SK-MEL-5 (cell line): ENCODE measurements at regions not wholly inside any gene's neighbourhood (a gene's known extent, or its start where the extent isn't known, plus 50 kb on each side); places are given as distances from the start of the nearest gene placed in this dataset.
"Not testable (repeated sequence)": the region's sequence is repeated elsewhere in the genome, so short reads cannot be mapped to it uniquely, and the experiment has no call there.

Experiments
- DNase-seq: peaks from one replicate; pipeline ENCODE4 v3.0.0-alpha.2; 2016; ENCODE audit warnings: low read depth, low spot score
- in situ Hi-C: cut with HindIII; loops from 2 replicates; pipeline ENCODE4 v1.10.0; 2016; ENCODE audit warnings: low sequenced_read_pairs, high pct_unique_total_duplicates, low pct_unique_long_range_greater_than_20kb

- in situ Hi-C loops = no loop called here
- DNase-seq = no peak
Measured at GRCh38 chr7:51824050-51824449, 507.4 kb upstream of the COBL start.

DNA sequence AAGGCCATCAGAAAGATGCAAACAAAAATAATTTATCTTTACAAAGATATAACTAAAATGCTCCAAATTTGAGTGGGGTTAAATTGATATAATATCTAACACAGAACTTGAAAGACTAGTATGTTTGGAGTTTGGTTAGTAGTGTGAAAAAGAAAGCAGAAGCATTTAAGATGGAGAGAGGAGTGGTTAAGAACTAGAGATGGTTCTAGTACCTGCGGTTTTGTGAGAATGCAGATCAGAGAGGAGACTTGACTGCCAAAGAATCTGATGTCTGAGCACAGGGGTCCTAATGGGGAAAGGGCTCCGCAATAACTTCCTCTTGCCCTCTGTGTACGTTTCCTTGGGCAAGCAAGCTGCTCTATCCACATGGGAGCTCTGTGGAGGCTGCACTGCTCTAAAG is 506.8 kb upstream of the COBL start:
- DNase-seq = no peak
- in situ Hi-C loops = no loop called here

- in situ Hi-C loops = no loop called here
Measured at GRCh38 chr7:51817694-51818225, 501.2 kb upstream of the COBL start.

DNA sequence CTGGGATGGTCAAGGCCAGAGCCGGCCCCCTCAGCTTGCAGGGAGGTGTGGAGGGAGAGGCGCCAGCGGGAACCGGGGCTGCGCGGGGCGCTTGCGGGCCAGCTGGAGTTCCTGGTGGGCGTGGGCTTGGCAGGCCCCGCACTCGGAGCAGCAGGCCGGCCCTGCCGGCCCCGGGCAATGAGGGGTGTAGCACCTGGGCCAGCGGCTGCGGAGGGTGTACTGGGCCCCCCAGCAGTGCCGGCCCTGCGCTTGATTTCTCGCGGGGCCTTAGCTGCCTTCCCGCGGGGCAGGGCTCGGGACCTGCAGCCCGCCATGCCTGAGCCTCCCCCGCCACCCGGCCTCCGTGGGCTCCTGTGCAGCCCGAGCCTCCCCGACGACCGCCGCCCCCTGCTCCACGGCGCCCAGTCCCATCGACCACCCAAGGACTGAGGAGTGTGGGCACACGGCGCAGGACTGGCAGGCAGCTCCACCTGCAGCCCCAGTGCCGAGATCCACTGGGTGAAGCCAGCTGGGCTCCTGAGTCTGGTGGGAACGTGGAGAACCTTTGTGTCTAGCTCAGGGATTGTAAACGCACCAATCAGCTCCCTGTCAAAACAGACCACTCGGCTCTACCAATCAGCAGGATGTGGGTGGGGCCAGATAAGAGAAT is 489.3 kb upstream of the COBL start:
- DNase-seq, in situ Hi-C loops: not testable (repeated sequence)

More at GRCh38 chr7:51817694-51818225, 501.2 kb upstream of the COBL start:
- DNase-seq = no peak

- DNase-seq = no peak
- in situ Hi-C loops = no loop called here
Measured at GRCh38 chr7:51802718-51803117, 486.1 kb upstream of the COBL start.

- DNase-seq = no peak
- in situ Hi-C loops = no loop called here
Measured at GRCh38 chr7:51797371-51797770, 480.8 kb upstream of the COBL start.

DNA sequence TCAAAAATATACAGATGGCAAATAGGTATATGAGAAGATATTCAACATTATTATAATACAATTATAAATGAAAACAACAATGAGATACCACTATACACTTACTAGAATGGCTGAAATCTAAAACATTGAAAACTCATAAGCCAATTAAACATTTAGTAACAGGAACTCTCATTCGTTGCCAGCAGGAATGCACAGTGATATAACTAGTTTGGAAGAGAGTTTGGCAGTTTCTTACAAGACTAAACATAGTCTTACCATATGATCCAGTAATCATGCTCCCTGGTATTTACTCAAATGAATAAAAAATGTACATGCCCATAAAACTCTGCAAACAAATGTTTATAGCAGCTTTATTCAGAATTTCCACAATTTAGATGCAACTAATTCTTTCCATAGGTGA is 476.2 kb upstream of the COBL start:
- no peak for DNase-seq
- in situ Hi-C loops = no loop called here

DNA sequence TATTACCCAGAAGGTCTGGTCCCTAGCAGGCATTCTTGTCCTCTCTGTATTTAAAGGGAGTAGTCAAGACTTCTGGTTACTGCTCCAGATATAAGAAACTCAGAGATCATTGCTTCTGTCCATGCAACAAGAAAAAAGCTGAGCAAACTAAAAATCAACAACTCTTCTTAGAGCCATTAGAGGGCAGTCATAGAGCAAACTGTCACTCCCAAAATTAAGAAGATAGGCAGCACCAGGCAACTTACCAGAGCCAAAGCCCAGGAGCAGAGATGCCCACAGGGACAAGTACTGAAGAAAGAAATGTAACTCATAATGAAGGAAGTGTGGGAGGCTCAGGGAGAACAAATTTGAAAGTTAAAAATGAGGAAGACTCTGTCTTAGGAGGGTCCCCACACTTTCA is 472.9 kb upstream of the COBL start:
- DNase-seq = peak; percentile 53
- in situ Hi-C loops = no loop called here

DNA sequence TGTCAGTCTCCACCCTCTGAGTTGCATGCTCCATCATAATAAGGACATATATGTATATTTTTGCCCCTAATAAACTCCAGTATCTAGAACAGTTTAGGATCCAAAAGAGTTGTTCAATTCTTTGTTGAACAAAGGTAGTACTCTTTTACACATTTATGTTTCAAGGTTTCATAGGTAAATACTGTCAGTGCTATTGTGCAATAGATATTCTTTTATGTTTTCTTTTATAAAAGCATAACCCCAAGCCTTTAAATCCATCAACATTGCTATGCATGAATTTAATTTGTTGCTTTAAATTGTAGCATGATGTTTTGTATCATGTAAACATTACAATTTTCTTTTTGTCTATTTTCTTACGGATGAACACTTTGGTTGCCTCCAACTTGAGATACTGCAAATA is 469.7 kb upstream of the COBL start:
- in situ Hi-C loops = no loop called here
- no peak for DNase-seq

- in situ Hi-C loops = no loop called here
- DNase-seq = no peak
Measured at GRCh38 chr7:51785876-51786275, 469.3 kb upstream of the COBL start.

DNA sequence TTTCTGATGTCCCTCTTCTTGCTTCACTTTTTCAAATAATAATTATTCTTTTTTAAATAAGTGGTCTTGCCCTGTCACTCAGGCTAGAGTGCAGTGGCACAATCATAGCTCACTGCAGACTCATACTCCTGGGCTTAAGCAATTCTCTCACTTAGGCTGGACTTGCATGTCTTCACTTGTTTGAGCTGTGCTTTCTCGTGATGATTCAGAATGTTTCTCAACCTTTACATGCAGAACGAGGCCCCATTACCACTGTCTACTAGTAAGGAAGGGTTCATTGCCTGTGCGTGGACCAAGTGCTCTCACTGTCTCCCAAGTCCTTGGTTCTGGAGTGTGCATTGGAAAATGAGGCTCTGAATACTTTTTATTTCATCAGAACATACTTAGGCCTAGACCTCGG is 468.6 kb upstream of the COBL start:
- in situ Hi-C loops = no loop called here
- no peak for DNase-seq

DNA sequence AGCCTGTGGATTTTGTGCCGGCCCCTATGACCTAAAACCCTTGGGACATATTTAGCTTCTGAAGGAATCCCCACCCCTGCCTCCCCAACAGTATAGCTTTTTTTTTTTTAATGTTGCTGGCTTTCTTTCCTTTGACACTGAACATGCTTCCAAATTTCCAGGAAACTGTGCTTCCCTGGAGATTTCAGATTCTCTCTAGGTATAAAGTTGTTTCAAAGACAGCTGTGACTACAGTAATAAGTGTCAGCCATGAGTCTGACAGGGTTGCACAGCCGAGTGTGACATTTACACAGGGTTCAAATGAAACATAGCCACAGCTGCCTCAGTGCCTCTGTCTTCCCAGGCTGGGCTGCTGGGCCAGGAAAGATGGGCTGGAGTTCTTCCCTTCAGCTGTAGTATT is 466.6 kb upstream of the COBL start:
- no peak for DNase-seq
- in situ Hi-C loops = no loop called here

GRCh38 chr7:51778121-51778520 is 461.5 kb upstream of the COBL start:
- DNase-seq = no peak
- in situ Hi-C loops = no loop called here

DNA sequence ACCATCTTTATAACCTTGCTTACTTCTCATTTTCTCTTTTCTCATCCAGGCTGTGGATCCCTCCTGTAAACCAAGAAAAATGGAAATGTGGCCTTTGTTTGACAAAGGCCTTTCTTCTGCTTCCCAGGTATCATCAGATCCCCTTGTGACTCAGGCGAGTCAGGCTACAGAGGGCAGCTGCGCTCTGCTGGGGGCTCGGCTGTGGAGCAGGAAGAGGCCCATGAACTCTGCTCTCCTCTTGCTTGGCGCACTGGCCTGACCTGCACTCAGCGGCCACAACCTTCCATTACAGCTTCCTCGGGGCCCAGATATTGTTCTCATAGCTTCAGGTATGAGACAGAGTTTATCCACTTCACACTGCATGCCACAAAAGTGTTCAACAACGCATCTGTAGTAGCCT is 457.6 kb upstream of the COBL start:
- in situ Hi-C loops = no loop called here
- DNase-seq = no peak

- in situ Hi-C loops = no loop called here
- no peak for DNase-seq
Measured at GRCh38 chr7:51772190-51772589, 455.6 kb upstream of the COBL start.

DNA sequence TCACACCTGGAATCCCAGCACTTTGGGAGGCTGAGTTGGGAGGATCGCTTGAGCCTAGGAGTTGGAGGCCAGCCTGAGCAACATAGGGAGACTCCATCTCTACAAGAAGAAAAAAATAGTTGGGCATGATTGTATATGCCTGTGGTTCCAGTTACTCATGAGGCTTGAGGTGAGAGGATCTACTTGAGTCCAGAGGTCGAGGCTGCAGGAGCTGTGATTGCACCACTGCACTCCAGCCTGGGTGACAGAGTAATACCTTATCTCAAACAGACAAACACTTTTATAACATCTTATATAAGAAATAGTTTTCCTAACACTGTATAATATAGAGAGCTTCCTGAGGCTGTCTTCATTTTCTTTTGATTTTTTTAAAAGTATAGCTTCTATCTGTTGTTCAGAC is 448.4 kb upstream of the COBL start:
- DNase-seq = no peak

GRCh38 chr7:51759985-51760384 is 443.4 kb upstream of the COBL start:
- in situ Hi-C loops = no loop called here
- DNase-seq = no peak

More for the DNA sequence above, 448.4 kb upstream of the COBL start:
- in situ Hi-C loops = no loop called here

- in situ Hi-C loops = no loop called here
- no peak for DNase-seq
Measured at GRCh38 chr7:51757960-51758359, 441.4 kb upstream of the COBL start.

DNA sequence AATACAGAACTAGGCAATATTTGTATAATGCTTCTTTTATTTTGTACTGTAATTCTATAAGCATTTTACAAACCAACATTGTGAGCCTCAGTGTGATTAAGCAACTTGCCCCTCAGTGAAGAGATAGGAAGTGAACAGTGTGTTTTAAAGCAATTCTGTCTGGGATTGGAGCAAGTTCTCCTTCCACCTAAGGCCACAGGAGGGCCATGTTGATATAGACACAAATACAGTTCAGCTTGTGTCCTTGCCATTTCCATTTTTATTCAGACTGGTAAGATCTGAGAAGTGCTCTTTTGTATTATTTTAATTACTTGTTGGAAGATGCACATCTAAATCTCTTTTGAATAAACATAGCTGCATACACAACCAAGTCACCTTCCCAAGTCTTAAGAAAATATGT is 416.3 kb upstream of the COBL start:
- in situ Hi-C loops = no loop called here
- peak; percentile 11 for DNase-seq

- no peak for DNase-seq
- in situ Hi-C loops = no loop called here
Measured at GRCh38 chr7:51732116-51732515, 415.5 kb upstream of the COBL start.
